Activated CD8-positive, alpha-beta T cell treated with anti-CD3 and anti-CD28 coated beads for 36 hours (primary cell): ENCODE measurements at regions not wholly inside any gene's neighbourhood (a gene's known extent, or its start where the extent isn't known, plus 50 kb on each side); places are given as distances from the start of the nearest gene placed in this dataset.

ENCODE experiments used
- ATAC-seq: fragments of 200-7000 bp; cut with Tn5 transposase; one replicate; pipeline ENCODE4 v1.10.0; 2021; ENCODE audit warnings: mild to moderate bottlenecking, moderate library complexity
- CTCF ChIA-PET: fragments of 350-600 bp; sonication (Branson Sonifier 250); formaldehyde crosslinking; loops from one replicate; lab custom pipeline; 2021; ENCODE audit warnings: antibody characterized with exemption; lab: Charles Lee
- POLR2A ChIA-PET: fragments of 350-600 bp; sonication (Branson Sonifier 250); formaldehyde crosslinking; loops from one replicate; lab custom pipeline; 2021; ENCODE audit warnings: antibody characterized with exemption; lab: Charles Lee
- DNase-seq: peaks from one replicate; pipeline ENCODE4 v3.0.0-alpha.2; 2020
- H3K27ac Mint-ChIP-seq: one replicate; pipeline ENCODE4 v1.8.0; 2021; ENCODE audit warnings: mild to moderate bottlenecking, mixed read lengths
- H3K27me3 Mint-ChIP-seq: one replicate; pipeline ENCODE4 v1.8.0; 2021; ENCODE audit warnings: mixed read lengths
- H3K36me3 Mint-ChIP-seq: one replicate; pipeline ENCODE4 v1.8.0; 2021; ENCODE audit warnings: low read depth, mixed read lengths
- H3K4me1 Mint-ChIP-seq: one replicate; pipeline ENCODE4 v1.8.0; 2021; ENCODE audit warnings: low read depth, mixed read lengths
- H3K4me3 Mint-ChIP-seq: one replicate; pipeline ENCODE4 v1.8.0; 2021; ENCODE audit warnings: mild to moderate bottlenecking, moderate library complexity, mixed read lengths
- H3K9me3 Mint-ChIP-seq: one replicate; pipeline ENCODE4 v1.8.0; 2021; ENCODE audit warnings: mixed read lengths
- intact Hi-C: fragments of 100-400 bp; cut with micrococcal nuclease; formaldehyde crosslinking; loops from one replicate; pipeline ENCODE4 v1.10.0; 2022
- TF ChIP-seq, protein P1 (sequence below): fragments of 200-600 bp; IDR thresholded peaks from one replicate; pipeline ENCODE4 v1.8.0; 2022; ENCODE audit warnings: antibody characterized with exemption, mild to moderate bottlenecking

DNA sequence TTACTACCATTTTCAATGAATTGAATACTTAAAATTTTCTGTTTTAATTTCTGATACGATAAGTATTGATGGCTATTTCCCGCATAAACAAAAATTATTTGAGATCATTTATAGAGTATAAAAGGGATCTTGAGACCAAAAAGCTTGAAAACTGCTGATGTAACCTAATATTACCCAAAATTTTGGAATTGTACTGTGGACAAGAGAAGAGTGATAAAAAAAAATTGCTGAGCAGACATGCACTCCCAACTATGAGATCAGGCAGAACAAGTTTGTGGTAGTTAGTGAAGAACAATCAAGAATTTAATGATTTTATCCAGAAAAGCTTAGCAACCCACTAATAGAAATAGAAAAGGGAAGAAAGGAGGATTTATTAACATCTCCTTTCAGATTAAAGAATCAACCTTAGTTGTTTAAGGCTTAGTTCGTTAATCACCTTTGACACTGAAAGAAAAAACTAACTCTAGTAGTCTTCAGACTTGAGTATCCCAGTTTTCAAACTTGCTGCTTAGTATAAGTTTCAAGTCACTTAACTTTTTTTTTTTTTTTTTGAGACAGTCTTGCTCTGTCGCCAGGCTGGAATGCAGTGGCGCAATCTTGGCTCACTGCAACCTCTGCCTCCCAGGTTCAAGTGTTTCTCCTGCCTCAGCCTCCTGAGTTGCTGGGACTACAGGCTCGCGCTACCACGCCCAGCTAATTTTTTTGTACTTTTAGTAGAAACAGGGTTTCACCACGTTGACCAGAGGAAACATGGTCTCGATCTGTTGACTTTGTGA, 50.6 kb upstream of the ZC3HAV1 start:
- Mint-ChIP-seq H3K27ac (no peak overlapping the region), H3K9me3 (peaks cover 2% of the 10 kb centered on the region), H3K4me1 (no peaks in the 10 kb centered on the region), H3K4me3 (no peak overlapping the region), H3K27me3 (no peaks in the 10 kb centered on the region), H3K36me3 (peaks cover 5% of the 10 kb centered on the region)
- POLR2A ChIA-PET: no interaction called here
- TF ChIP-seq, protein P1, sequence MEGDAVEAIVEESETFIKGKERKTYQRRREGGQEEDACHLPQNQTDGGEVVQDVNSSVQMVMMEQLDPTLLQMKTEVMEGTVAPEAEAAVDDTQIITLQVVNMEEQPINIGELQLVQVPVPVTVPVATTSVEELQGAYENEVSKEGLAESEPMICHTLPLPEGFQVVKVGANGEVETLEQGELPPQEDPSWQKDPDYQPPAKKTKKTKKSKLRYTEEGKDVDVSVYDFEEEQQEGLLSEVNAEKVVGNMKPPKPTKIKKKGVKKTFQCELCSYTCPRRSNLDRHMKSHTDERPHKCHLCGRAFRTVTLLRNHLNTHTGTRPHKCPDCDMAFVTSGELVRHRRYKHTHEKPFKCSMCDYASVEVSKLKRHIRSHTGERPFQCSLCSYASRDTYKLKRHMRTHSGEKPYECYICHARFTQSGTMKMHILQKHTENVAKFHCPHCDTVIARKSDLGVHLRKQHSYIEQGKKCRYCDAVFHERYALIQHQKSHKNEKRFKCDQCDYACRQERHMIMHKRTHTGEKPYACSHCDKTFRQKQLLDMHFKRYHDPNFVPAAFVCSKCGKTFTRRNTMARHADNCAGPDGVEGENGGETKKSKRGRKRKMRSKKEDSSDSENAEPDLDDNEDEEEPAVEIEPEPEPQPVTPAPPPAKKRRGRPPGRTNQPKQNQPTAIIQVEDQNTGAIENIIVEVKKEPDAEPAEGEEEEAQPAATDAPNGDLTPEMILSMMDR: no peak
- intact Hi-C loops: no loop called here
- CTCF ChIA-PET: no interaction called here
- ATAC-seq (no peak), DNase-seq (no peak)

DNA sequence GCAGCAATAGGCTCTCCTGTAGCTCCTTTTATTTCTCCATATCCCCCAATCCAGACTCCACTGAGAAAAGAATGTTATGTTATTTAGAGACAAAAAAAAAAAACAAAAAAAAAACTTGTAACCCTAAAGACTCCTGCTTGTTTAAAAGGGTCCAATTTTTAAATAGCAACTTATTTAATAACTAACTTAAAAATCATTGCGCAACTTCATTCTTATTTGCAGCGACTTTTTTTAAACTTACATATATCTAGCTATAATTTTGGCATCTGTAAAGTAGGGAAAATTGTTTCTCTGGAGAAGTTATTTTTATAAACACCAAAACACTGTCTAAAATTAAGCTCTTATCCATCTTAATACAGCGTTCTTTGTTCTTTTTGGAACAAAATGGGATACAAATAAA, 59.0 kb upstream of the ZC3HAV1 start:
- no peak overlapping the region for H3K27ac Mint-ChIP-seq
- ChIA-PET POLR2A (no interaction called here), CTCF (no interaction called here)
- no peaks in the 10 kb centered on the region for H3K27me3 Mint-ChIP-seq
- DNase-seq (no peak), ATAC-seq (no peak)
- intact Hi-C loops: no loop called here
- no peak overlapping the region for H3K4me3 Mint-ChIP-seq
- H3K36me3 Mint-ChIP-seq: peaks cover 2% of the 10 kb centered on the region
- TF ChIP-seq, protein P1: no peak
- H3K4me1 Mint-ChIP-seq: no peaks in the 10 kb centered on the region
- H3K9me3 Mint-ChIP-seq: no peaks in the 10 kb centered on the region

DNA sequence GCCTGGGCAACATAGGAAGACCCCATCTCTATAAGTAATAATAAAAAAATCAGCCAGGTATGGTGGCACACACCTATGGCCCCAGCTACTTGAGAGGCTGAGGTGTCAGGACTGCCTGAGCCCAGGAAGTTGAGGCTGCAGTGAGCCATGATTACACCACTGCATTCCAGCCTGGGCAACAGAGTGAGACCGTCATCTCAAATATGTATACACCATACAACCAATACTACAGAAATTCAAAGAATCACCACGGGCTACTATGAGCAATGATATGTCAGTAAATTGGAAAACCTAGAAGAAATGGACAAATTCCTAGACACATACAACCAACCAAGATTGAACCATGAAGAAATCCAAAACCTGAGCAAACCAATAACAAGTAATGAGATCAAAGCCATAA, 60.3 kb upstream of the ZC3HAV1 start:
- ChIA-PET CTCF (no interaction called here), POLR2A (no interaction called here)
- Mint-ChIP-seq H3K4me3 (no peak overlapping the region), H3K9me3 (no peaks in the 10 kb centered on the region), H3K36me3 (peaks cover 4% of the 10 kb centered on the region), H3K27me3 (no peaks in the 10 kb centered on the region), H3K4me1 (no peaks in the 10 kb centered on the region), H3K27ac (no peak overlapping the region)
- TF ChIP-seq, protein P1: no peak
- ATAC-seq (no peak), DNase-seq (no peak)
- intact Hi-C loops: no loop called here

DNA sequence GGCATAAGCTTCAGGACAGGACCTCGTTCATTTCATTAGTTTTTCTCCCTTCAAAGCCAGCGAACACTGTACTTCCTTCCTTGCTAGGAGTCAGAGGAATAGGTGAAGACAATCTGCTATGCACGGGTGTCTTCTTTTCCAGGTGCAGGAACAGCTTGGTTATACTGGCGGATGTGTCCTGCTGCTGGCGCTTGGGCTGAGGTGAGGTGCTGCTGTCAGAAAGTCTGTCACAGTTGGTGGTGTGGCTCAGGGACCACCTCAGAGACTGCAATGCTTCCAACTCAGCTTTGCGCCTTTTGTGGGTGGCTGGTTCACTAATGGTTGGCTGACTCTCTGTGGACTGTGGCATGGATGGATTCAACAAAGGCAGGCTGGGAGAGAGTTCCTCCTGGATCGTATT, 58.3 kb upstream of the UBN2 start:
- H3K4me3 Mint-ChIP-seq: no peak overlapping the region
- H3K4me1 Mint-ChIP-seq: no peaks in the 10 kb centered on the region
- DNase-seq: no peak
- no peak overlapping the region for H3K27ac Mint-ChIP-seq
- ChIA-PET CTCF (no interaction called here), POLR2A (interaction anchor here (0.6 kb wide), 1 partner anchor 24 kb away, joined by 3 read pairs; no protein-coding TSS in a partner anchor)
- H3K9me3 Mint-ChIP-seq: no peaks in the 10 kb centered on the region
- H3K36me3 Mint-ChIP-seq: peaks cover 4% of the 10 kb centered on the region
- TF ChIP-seq, protein P1: no peak
- no peaks in the 10 kb centered on the region for H3K27me3 Mint-ChIP-seq
- intact Hi-C loops: no loop called here
- ATAC-seq: no peak

DNA sequence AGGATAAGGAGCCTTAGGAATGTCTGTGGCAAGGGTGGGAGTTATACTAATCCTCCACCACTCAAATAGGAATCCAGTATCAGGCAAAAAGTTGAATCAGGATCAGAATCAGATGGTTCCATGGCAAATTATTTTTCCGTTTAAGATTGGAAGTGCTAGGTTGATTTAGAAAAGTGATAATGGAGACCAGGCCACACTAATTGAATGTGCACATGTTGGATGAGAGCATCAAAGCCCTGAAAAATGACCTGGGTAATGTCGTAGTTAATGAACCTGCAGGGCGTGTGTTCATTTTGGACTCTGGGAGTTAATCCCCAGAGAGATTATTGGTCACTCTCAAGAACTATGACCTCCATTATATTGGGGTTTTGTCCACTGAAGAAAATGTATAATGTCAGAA, 53.3 kb upstream of the UBN2 start:
- POLR2A ChIA-PET: interaction anchor here (0.7 kb wide), 1 partner anchor 144 kb away, joined by 3 read pairs; no protein-coding TSS in a partner anchor
- peaks cover 4% of the 10 kb centered on the region for H3K36me3 Mint-ChIP-seq
- TF ChIP-seq, protein P1: no peak
- CTCF ChIA-PET: no interaction called here
- intact Hi-C loops: no loop called here
- no peaks in the 10 kb centered on the region for H3K9me3 Mint-ChIP-seq
- ATAC-seq: no peak
- no peaks in the 10 kb centered on the region for H3K27me3 Mint-ChIP-seq
- no peak for DNase-seq
- H3K27ac Mint-ChIP-seq: no peak overlapping the region
- H3K4me1 Mint-ChIP-seq: no peaks in the 10 kb centered on the region
- H3K4me3 Mint-ChIP-seq: no peak overlapping the region
